SK-N-SH treated with all-trans-retinoic acid at 6 μM for 48 hours (cell line): ENCODE measurements at regions not wholly inside any gene's neighbourhood (a gene's known extent, or its start where the extent isn't known, plus 50 kb on each side); places are given as distances from the start of the nearest gene placed in this dataset.

Experiments
- ARNTL ChIP-seq: fragments of 450-650 bp; formaldehyde crosslinking; IDR thresholded peaks from 2 replicates; pipeline ENCODE4 v1.5.0; 2020; ENCODE audit warnings: low read depth, mild to moderate bottlenecking, moderate library complexity, borderline replicate concordance
- CREB5 ChIP-seq: fragments of 250-450 bp; sonication (Bioruptor Pico); IDR thresholded peaks from 2 replicates; pipeline ENCODE4 v1.5.1; 2020; ENCODE audit warnings: low read depth, mild to moderate bottlenecking, moderate library complexity
- ESRRG ChIP-seq: fragments of 250-450 bp; sonication (Bioruptor Pico); IDR thresholded peaks from 2 replicates; pipeline ENCODE4 v1.6.1; 2021; ENCODE audit warnings: mild to moderate bottlenecking
- PATZ1 ChIP-seq: fragments of 250-450 bp; sonication (Bioruptor Pico); IDR thresholded peaks from 2 replicates; pipeline ENCODE4 v1.8.0; 2020; ENCODE audit warnings: mild to moderate bottlenecking, moderate library complexity, borderline replicate concordance
- POU6F1 ChIP-seq: fragments of 250-450 bp; sonication (Bioruptor Pico); IDR thresholded peaks from 2 replicates; pipeline ENCODE4 v1.8.0; 2021; ENCODE audit warnings: low read depth, mild to moderate bottlenecking, moderate library complexity, borderline replicate concordance
- PPARA ChIP-seq: fragments of 250-450 bp; sonication (Bioruptor Pico); IDR thresholded peaks from 2 replicates; pipeline ENCODE4 v1.5.0; 2020; ENCODE audit warnings: mild to moderate bottlenecking, borderline replicate concordance
- RARB ChIP-seq: fragments of 250-450 bp; sonication (Bioruptor Pico); IDR thresholded peaks from 2 replicates; pipeline ENCODE4 v1.8.0; 2021; ENCODE audit warnings: mild to moderate bottlenecking, moderate library complexity
- SNAI2 ChIP-seq: fragments of 250-450 bp; sonication (Bioruptor Pico); IDR thresholded peaks from 2 replicates; pipeline ENCODE4 v1.5.0; 2020; ENCODE audit warnings: mild to moderate bottlenecking, moderate library complexity
- TCF4 ChIP-seq: fragments of 250-450 bp; sonication (Bioruptor Pico); IDR thresholded peaks from 2 replicates; pipeline ENCODE4 v1.8.0; 2021; ENCODE audit warnings: mild to moderate bottlenecking, moderate library complexity, borderline replicate concordance
- TSHZ2 ChIP-seq: fragments of 250-450 bp; sonication (Bioruptor Pico); IDR thresholded peaks from 2 replicates; pipeline ENCODE4 v1.5.0; 2020; ENCODE audit warnings: mild to moderate bottlenecking, moderate library complexity
- ZNF565 ChIP-seq: fragments of 450-650 bp; formaldehyde crosslinking; conservative IDR thresholded peaks from 2 replicates; pipeline ENCODE4 v1.5.0; 2020; ENCODE audit warnings: low read depth, mild to moderate bottlenecking, moderate library complexity
- ZNF70 ChIP-seq: fragments of 450-650 bp; formaldehyde crosslinking; IDR thresholded peaks from 2 replicates; pipeline ENCODE4 v1.5.0; 2020; ENCODE audit warnings: mild to moderate bottlenecking, moderate library complexity
- ZNF8 ChIP-seq: fragments of 450-650 bp; formaldehyde crosslinking; IDR thresholded peaks from 2 replicates; pipeline ENCODE4 v1.5.0; 2020; ENCODE audit warnings: mild to moderate bottlenecking, moderate library complexity

GRCh38 chr3:23754215-23754614 lies 51.5 kb upstream of the UBE2E1 start:
- TF ChIP-seq ARNTL (CRISPR knock-in tag) = no peak
- TF ChIP-seq ZNF565 (CRISPR knock-in tag) = no peak
- no peak for TF ChIP-seq SNAI2 (CRISPR knock-in tag)
- TF ChIP-seq PATZ1 (CRISPR knock-in tag) = no peak
- no peak for TF ChIP-seq CREB5 (CRISPR knock-in tag)
- TF ChIP-seq RARB (CRISPR knock-in tag) = no peak
- no peak for TF ChIP-seq TSHZ2 (CRISPR knock-in tag)
- TF ChIP-seq ESRRG (CRISPR knock-in tag) = no peak
- TF ChIP-seq ZNF70 (CRISPR knock-in tag) = no peak
- TF ChIP-seq PPARA (CRISPR knock-in tag) = no peak
- no peak for TF ChIP-seq TCF4 (CRISPR knock-in tag)
- TF ChIP-seq POU6F1 (CRISPR knock-in tag) = no peak
- TF ChIP-seq ZNF8 (CRISPR knock-in tag) = no peak
